SKM-1 treated with dmso at 0.1 percent for 144 hours (cell line): ENCODE measurements at regions not wholly inside any gene's neighbourhood (a gene's known extent, or its start where the extent isn't known, plus 50 kb on each side); places are given as distances from the start of the nearest gene placed in this dataset.
"Not testable (repeated sequence)": the region's sequence is repeated elsewhere in the genome, so short reads cannot be mapped to it uniquely, and the experiment has no call there.

Source experiments
- DNase-seq: peaks from one replicate; lab custom pipeline; 2025; ENCODE audit not compliant: unreplicated experiment; lab: John Stamatoyannopoulos, UW

GRCh38 chr12:34097213-34097612, 74.9 kb downstream of the ALG10 start:
- DNase-seq: no peak

DNA sequence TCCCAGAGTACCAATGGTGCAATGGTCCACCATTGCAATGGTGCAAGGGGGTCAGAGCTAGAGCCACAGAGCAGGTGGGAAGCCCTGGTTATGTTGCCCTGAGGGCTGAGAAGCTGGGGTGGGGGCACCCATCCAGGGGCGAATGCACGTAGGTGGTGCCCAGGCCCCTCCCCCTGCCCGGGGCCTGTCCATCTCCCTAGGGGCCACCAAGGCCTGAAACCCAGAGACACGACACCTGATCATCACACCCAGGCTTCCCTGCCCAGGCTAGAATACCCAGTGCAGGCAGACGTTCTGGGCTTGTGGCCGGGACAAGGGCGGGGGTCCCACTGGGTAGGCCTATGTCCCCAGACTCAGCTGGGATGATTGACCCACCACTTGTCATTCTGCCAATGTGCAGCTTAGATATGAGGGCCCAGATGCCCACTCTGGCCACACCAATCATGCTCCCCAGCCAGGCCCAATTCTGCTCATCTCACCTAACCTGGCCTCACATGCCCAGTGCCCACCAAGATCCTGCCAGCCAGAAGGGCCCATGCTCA, 83.2 kb downstream of the ALG10 start:
- DNase-seq: no peak

DNA sequence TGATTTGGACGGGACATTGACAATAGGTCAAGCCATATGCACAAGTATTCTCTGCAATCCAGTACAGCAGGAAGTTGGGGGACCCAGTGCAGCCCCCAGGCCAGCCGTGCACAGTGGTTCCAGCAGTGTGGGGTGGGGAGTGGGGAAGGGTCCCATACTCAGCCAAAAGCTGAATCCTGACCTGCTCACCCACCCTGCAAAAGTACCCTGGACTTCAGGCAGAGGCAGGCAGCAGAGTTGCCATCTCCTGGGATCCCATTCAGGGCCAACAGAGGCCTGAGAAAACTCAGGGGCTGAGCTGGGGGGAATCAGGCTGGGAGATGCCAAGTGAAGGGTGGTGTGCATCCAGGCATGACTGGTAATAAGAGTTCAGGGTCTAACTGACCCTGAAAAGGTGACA, 83.9 kb downstream of the ALG10 start:
- no peak for DNase-seq

GRCh38 chr12:34107016-34107415, 84.7 kb downstream of the ALG10 start:
- no peak for DNase-seq

DNA sequence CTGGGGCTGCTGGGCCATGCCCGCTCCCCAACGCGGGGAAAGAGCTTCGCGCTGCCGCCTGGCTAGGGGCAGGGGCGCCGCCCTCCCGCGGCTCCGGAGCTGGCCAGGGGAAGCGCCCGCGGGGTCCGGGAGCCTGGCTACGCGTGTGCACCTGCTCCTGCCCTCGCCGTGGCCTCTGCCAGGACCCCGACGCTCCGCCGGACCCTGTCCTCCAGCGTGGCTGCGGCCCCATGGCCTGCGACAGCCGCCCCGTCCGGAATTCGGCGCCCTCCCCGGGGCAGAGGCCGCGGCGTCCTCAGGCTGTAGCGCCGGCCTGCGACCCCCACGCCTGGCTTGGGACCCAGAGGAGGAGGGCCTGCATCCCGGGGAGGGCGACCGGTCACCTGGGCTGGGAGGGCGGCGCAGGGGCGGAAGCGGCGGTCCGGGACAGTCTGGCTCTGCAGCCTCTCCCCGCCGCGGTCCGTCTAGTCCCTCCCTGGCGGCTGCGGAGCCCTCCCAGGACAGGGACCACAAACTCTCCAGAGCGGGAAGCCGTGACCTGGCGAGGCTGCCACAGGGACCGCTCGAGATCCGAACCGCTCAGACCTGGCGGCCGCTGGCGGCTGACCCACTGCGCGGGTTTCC, 85.6 kb downstream of the ALG10 start:
- DNase-seq: no peak

DNA sequence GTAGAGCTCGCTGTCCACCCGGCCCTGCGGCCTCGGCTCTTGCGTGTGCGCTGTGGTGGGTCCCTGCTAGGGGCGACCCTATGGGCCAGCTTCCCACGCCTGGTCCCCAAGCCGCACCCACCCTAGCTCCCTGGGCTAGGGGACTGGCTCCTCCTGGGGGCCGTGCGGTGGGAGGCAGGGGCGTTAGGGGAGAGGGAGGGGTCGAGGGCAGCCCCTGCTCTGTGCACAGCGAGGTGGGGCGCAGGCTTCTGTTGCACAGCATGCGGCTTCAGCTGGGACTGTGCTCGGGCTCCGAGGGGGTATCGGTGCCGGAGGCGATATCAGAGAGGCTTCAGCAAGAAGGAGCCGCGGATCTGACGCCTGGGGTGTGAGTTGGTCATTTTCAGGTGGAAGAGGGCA, 86.1 kb downstream of the ALG10 start:
- DNase-seq: no peak

- no peak for DNase-seq
Observed at GRCh38 chr12:34108967-34109366, 86.7 kb downstream of the ALG10 start.

GRCh38 chr12:34109390-34109789, 87.1 kb downstream of the ALG10 start:
- no peak for DNase-seq

- DNase-seq: not testable (repeated sequence)
Observed at GRCh38 chr12:34109909-34110531, 87.7 kb downstream of the ALG10 start.

- DNase-seq: no peak
Observed at GRCh38 chr12:34119366-34119765, 97.1 kb downstream of the ALG10 start.

DNA sequence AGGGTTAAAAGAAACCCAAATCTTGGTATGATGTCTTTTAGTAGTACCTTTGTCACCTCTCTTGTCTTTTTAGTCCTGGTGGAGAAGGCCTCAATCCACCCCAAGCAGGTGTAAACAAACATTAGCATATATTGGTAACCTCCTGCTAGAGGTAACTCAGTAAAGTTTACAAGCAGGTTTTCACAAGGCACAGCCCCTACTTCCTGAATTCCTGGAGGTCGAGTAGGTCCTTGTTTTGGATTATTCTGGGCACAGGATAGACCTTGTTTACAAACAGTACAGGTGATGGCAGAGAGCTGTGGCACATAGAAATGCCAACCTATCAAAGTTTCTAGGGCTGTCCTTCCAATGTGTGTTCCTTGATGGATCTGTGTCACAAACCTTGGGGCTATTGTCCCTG, 99.1 kb downstream of the ALG10 start:
- no peak for DNase-seq

GRCh38 chr12:34123092-34123491, 100.8 kb downstream of the ALG10 start:
- peak; percentile 30 for DNase-seq

DNA sequence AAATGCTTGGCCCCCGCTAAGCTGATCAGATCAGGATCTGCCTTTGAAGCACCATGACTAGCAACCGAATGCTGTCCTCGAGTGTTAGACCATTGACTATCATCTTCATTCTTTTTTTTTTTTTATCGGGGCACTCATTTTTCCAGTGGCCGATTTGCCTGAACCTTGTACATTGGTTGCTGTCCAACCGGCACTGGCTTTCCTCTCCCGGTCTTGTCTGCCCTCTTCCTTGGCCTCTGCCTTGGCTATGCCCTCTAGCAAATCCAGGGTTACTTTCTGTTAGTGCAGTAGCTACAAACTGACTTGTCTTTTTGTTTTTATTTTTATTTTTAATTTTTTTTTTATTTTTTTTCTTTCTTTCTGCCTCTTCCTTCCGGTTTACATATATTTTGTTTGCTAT, 102.3 kb downstream of the ALG10 start:
- no peak for DNase-seq

DNA sequence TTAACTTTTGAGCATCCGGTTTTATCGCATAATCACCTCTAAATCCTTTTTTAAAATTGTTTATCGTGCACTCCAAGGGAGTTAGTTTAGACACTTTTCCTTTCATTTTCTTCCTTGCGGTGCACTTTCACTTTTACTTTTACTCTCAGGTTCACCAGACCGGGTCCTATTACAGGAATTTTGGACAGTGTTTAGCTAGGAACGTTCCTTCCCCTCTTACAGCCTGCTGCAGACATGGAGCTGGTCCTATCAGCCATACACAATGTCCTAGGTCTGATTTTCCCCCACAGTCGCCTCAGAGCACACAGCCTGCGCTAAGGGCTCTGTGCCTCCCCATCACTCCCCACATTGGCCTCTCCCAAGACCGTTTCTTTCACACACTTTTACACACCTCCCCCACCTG, 103.9 kb downstream of the ALG10 start:
- no peak for DNase-seq

- DNase-seq: no peak
Observed at GRCh38 chr12:34126805-34127204, 104.5 kb downstream of the ALG10 start.

DNA sequence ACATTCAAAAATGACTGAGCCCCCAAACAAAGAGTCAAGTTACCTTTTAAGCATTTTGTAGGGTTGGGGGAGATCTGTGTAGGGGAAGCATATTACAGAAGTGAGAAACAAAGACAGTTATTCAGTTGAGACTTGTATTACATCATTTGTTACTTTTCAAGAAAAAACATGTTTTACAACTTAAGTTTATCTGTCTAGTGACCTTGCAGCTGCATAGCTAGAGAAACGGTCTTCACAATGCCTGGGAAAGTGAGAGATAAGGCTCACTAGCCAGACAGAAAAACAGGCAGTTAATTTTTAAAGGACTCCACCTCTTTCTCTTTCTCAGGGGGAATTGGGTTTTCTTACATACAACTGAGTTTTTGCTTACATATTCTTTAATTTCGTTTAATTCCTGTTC, 105.1 kb downstream of the ALG10 start:
- DNase-seq: not testable (repeated sequence)

GRCh38 chr12:34142430-34142829, 120.1 kb downstream of the ALG10 start:
- no peak for DNase-seq

- DNase-seq: no peak
Observed at GRCh38 chr12:34151019-34151418, 128.7 kb downstream of the ALG10 start.

DNA sequence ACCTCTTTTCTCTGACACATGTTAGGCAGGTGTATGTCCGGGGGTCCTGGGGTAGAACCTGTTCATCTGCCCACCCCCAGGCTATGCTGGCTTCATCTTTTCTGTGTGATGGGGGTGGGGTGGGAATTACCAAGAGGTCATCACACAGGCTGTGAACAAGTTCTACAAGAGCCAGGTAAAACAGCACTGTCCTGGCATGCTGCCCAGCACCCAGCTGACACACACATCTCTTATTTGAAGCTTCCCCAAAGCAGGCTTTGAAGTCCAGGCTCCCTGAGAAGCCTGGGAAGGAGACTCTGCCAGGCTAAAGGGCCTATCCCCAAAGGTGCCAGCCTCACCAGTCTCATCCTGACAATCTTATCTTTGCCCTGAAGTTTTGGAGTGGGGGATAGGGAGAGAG, 141.1 kb downstream of the ALG10 start:
- DNase-seq: no peak

DNA sequence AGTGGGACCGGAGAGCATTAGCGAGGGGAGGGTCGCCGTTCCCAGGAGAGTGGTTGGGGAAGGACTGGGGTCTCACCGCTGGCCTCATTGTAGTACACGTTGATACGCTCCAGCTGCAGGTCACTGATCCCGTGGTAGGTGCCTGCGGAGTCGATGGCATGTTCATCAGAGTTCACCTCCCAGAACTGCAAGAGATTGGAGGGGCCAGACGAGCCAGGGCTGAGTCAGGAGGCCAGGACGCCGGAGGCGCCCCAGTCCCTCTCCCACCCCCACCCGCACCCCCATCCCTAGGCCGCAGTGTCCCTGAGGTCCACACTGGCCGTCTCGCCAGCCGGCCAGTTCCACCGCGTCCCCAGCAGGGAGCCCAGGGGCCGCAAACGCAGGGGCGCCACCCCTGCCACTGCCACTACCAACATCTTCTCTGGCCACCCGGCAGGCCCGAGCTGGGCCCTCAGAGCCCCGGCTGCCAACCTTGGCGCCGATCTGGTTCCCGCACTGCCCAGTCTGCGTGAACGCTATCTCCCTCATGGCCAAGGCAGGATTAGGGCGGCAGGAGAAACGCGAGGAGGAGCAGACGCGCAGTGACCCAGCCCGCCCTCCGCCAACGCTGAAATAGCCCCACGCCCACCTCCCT, 144.2 kb downstream of the ALG10 start:
- DNase-seq: no peak

DNA sequence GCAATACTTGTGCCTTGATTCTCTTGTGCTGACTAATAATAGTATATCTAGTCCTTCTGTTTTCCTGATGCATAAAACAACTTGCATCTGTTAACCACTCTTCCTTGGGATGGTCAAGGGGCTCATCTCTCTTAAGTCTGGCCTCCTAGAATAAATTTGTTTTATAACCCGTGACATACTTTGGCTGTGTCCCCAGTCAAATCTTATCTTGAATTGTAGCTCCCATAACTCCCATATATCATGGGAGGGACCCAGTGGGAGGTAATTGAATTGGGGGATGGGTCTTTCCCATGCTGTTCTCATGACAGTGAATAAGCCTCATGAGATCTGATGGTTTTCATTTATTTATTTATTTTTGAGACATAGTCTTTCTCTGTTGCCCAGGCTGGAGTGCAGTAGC, 146.2 kb downstream of the ALG10 start:
- not testable (repeated sequence) for DNase-seq

- no peak for DNase-seq
Observed at GRCh38 chr12:34186492-34186891, 164.2 kb downstream of the ALG10 start.
